ENCODE measurements at regions not wholly inside any gene's neighbourhood (a gene's known extent, or its start where the extent isn't known, plus 50 kb on each side); places are given as distances from the start of the nearest gene placed in this dataset.

GRCh38 chr2:220887876-220888275, 684.2 kb downstream of the EPHA4 start:
- DNase-seq (ENCODE audit: low read depth), result no peak
- H3K4me3 ChIP-seq (ENCODE audit: low read depth, low read length), result no peak overlapping the region
- TF ChIP-seq CTCF (conservative IDR thresholded peaks at IDR 0.05; ENCODE audit: low read depth, low read length), result no peak

- TF ChIP-seq CTCF (conservative IDR thresholded peaks at IDR 0.05; ENCODE audit: low read depth, low read length), result no peak
- no peak overlapping the region for H3K4me3 ChIP-seq (ENCODE audit: low read depth, low read length)
These were observed 681.2 kb downstream of the EPHA4 start for GRCh38 chr2:220890931-220891330.

GRCh38 chr2:220891405-220891804, 680.7 kb downstream of the EPHA4 start:
- no peak for TF ChIP-seq CTCF (conservative IDR thresholded peaks at IDR 0.05; ENCODE audit: low read depth, low read length)
- no peak overlapping the region for H3K4me3 ChIP-seq (ENCODE audit: low read depth, low read length)
- peak; percentile 44 for DNase-seq (ENCODE audit: low read depth)

More at GRCh38 chr2:220890931-220891330, 681.2 kb downstream of the EPHA4 start:
- no peak for DNase-seq (ENCODE audit: low read depth)

- no peak for TF ChIP-seq CTCF (conservative IDR thresholded peaks at IDR 0.05; ENCODE audit: low read depth, low read length)
These were observed 680.0 kb downstream of the EPHA4 start for GRCh38 chr2:220892018-220892634.

GRCh38 chr2:220893411-220893810, 678.7 kb downstream of the EPHA4 start:
- H3K4me3 ChIP-seq (ENCODE audit: low read depth, low read length), result no peak overlapping the region
- DNase-seq (ENCODE audit: low read depth), result no peak
- no peak for TF ChIP-seq CTCF (conservative IDR thresholded peaks at IDR 0.05; ENCODE audit: low read depth, low read length)

More at GRCh38 chr2:220892018-220892634, 680.0 kb downstream of the EPHA4 start:
- no peak for DNase-seq (ENCODE audit: low read depth)
- H3K4me3 ChIP-seq (ENCODE audit: low read depth, low read length), result no peak overlapping the region

- no peak for TF ChIP-seq CTCF (conservative IDR thresholded peaks at IDR 0.05; ENCODE audit: low read depth, low read length)
- DNase-seq (ENCODE audit: low read depth), result no peak
- H3K4me3 ChIP-seq (ENCODE audit: low read depth, low read length), result no peak overlapping the region
These were observed 678.0 kb downstream of the EPHA4 start for GRCh38 chr2:220894069-220894468.

- no peak for TF ChIP-seq CTCF (conservative IDR thresholded peaks at IDR 0.05; ENCODE audit: low read depth, low read length)
- no peak for DNase-seq (ENCODE audit: low read depth)
These were observed 672.6 kb downstream of the EPHA4 start for GRCh38 chr2:220899492-220899891.

More at GRCh38 chr2:220899492-220899891, 672.6 kb downstream of the EPHA4 start:
- no peak overlapping the region for H3K4me3 ChIP-seq (ENCODE audit: low read depth, low read length)

Data from choroid plexus epithelial cell (primary cell).